ENCODE measurements at regions not wholly inside any gene's neighbourhood (a gene's known extent, or its start where the extent isn't known, plus 50 kb on each side); places are given as distances from the start of the nearest gene placed in this dataset.

DNA sequence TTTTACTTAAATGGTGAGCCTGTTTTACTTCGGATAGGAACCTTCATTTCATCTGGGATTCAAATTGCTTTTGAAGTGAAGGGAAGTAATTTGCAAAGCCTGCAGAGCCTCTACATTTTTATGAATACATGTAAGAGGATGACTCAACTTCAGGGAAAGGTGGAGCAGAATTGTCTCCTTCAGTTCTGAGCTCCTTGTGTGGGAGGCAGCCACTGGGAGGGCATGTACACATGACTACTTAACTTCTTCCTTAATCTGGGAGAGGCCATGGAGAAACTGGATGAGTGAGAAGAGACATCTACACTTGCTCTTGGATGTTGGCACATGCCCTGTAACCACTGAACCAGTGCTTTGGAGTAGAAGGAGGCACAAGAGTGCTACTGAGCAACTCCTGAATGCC, 145.1 kb upstream of the NRSN1 start:
- TF ChIP-seq, protein P1, sequence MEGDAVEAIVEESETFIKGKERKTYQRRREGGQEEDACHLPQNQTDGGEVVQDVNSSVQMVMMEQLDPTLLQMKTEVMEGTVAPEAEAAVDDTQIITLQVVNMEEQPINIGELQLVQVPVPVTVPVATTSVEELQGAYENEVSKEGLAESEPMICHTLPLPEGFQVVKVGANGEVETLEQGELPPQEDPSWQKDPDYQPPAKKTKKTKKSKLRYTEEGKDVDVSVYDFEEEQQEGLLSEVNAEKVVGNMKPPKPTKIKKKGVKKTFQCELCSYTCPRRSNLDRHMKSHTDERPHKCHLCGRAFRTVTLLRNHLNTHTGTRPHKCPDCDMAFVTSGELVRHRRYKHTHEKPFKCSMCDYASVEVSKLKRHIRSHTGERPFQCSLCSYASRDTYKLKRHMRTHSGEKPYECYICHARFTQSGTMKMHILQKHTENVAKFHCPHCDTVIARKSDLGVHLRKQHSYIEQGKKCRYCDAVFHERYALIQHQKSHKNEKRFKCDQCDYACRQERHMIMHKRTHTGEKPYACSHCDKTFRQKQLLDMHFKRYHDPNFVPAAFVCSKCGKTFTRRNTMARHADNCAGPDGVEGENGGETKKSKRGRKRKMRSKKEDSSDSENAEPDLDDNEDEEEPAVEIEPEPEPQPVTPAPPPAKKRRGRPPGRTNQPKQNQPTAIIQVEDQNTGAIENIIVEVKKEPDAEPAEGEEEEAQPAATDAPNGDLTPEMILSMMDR (IDR thresholded peaks at IDR 0.05; ENCODE audit: unreplicated experiment), result no peak
- no peak for DNase-seq (ENCODE audit: low spot score)
- no peaks in the 10 kb centered on the region for H3K36me3 Mint-ChIP-seq (ENCODE audit: low read depth, unreplicated experiment)
- H3K27me3 Mint-ChIP-seq (ENCODE audit: unreplicated experiment), result no peaks in the 10 kb centered on the region
- no peak overlapping the region for H3K27ac Mint-ChIP-seq (ENCODE audit: unreplicated experiment)
- H3K4me3 Mint-ChIP-seq (ENCODE audit: unreplicated experiment), result no peak overlapping the region
- peaks cover 8% of the 10 kb centered on the region for H3K4me1 Mint-ChIP-seq (ENCODE audit: unreplicated experiment)
- no peaks in the 10 kb centered on the region for H3K9me3 Mint-ChIP-seq (ENCODE audit: unreplicated experiment)

DNA sequence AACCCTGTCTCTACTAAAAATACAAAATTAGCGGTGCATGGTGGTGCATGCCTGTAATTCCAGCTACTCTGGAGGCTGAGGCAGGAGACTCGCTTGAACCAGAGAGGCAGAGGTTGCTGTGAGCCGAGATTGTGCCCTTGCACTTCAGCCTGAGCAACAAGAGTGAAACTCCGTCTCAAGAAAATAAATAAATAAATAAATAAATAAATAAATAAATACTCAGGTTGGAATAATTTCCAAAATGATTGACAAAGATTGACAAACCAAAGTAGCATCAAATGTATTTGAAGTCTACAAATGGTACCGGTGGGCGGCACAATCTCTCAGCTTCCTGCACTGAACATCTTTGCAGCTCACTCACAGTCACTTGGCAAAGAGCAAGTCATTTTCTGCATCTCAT, 144.1 kb upstream of the NRSN1 start:
- no peak overlapping the region for H3K4me3 Mint-ChIP-seq (ENCODE audit: unreplicated experiment)
- no peak for DNase-seq (ENCODE audit: low spot score)
- no peaks in the 10 kb centered on the region for H3K36me3 Mint-ChIP-seq (ENCODE audit: low read depth, unreplicated experiment)
- H3K4me1 Mint-ChIP-seq (ENCODE audit: unreplicated experiment), result peaks cover 8% of the 10 kb centered on the region
- TF ChIP-seq, protein P1 (IDR thresholded peaks at IDR 0.05; ENCODE audit: unreplicated experiment), result no peak
- H3K27me3 Mint-ChIP-seq (ENCODE audit: unreplicated experiment), result no peaks in the 10 kb centered on the region
- H3K27ac Mint-ChIP-seq (ENCODE audit: unreplicated experiment), result no peak overlapping the region
- no peaks in the 10 kb centered on the region for H3K9me3 Mint-ChIP-seq (ENCODE audit: unreplicated experiment)

DNA sequence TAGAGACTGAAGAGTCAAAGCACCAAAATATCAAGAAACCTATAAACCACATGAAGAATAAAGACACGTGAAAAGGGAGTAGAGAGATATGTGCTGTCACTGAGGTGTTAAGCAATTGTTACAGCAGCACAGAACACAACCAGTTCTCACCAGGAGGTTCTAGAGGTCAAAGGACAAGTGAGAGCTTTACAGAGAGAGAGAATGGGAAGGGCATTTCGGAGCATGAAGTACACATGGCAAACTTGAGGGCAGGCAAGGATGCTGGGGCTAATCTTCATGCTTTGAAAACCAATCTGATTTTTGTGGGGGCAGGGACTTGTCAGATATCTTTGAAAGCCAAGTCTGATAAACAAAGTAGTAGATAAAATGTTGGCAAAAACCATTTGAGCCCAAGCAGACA, 142.3 kb upstream of the NRSN1 start:
- H3K4me3 Mint-ChIP-seq (ENCODE audit: unreplicated experiment), result no peak overlapping the region
- no peaks in the 10 kb centered on the region for H3K36me3 Mint-ChIP-seq (ENCODE audit: low read depth, unreplicated experiment)
- TF ChIP-seq, protein P1 (IDR thresholded peaks at IDR 0.05; ENCODE audit: unreplicated experiment), result no peak

GRCh38 chr6:23985015-23985414, 141.0 kb upstream of the NRSN1 start:
- no peaks in the 10 kb centered on the region for H3K4me1 Mint-ChIP-seq (ENCODE audit: unreplicated experiment)
- no peaks in the 10 kb centered on the region for H3K36me3 Mint-ChIP-seq (ENCODE audit: low read depth, unreplicated experiment)
- no peaks in the 10 kb centered on the region for H3K27me3 Mint-ChIP-seq (ENCODE audit: unreplicated experiment)
- no peak for DNase-seq (ENCODE audit: low spot score)
- H3K27ac Mint-ChIP-seq (ENCODE audit: unreplicated experiment), result no peak overlapping the region
- no peaks in the 10 kb centered on the region for H3K9me3 Mint-ChIP-seq (ENCODE audit: unreplicated experiment)
- TF ChIP-seq, protein P1 (IDR thresholded peaks at IDR 0.05; ENCODE audit: unreplicated experiment), result no peak
- H3K4me3 Mint-ChIP-seq (ENCODE audit: unreplicated experiment), result no peak overlapping the region

More for the DNA sequence above, 142.3 kb upstream of the NRSN1 start:
- Mint-ChIP-seq H3K9me3 (ENCODE audit: unreplicated experiment) (no peaks in the 10 kb centered on the region), H3K27me3 (ENCODE audit: unreplicated experiment) (no peaks in the 10 kb centered on the region), H3K27ac (ENCODE audit: unreplicated experiment) (no peak overlapping the region), H3K4me1 (ENCODE audit: unreplicated experiment) (peaks cover 7% of the 10 kb centered on the region)
- DNase-seq (ENCODE audit: low spot score), result no peak

DNA sequence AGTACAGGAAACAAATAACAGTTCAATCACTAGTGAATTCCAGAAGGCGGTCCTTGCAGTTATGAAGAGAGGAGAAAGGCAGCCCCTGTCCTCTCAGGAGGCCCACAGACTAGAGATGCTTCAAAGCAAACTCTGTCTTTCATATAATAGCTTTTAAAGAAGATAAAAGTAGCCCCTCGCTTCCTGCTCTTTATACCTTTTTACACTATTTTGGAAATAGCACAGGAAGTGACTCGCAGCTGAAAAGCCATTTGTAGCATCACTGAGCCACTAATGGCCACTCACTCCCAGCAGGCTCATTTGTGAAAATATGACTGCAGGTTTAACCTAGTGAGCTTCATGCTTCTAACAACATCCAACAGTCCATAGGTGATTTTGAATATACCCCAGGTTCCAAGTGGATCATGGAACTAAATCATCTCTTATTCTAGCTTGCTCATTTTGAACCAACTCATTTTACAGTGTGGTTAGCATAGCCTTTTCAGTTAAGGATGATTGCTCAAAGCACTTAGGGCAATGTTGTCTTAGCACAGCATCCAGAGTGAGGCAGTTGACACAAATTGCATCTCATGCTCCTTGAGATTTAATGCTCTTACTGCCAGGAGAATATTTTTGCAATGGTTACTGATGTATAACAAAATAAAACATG, 136.0 kb upstream of the NRSN1 start:
- Mint-ChIP-seq H3K4me1 (ENCODE audit: unreplicated experiment) (no peaks in the 10 kb centered on the region), H3K4me3 (ENCODE audit: unreplicated experiment) (no peak overlapping the region), H3K9me3 (ENCODE audit: unreplicated experiment) (no peaks in the 10 kb centered on the region), H3K27me3 (ENCODE audit: unreplicated experiment) (peaks cover 1% of the 10 kb centered on the region), H3K27ac (ENCODE audit: unreplicated experiment) (no peak overlapping the region), H3K36me3 (ENCODE audit: low read depth, unreplicated experiment) (no peaks in the 10 kb centered on the region)
- TF ChIP-seq, protein P1 (IDR thresholded peaks at IDR 0.05; ENCODE audit: unreplicated experiment), result no peak
- DNase-seq (ENCODE audit: low spot score), result no peak
